B cell (primary cell): ENCODE measurements at regions not wholly inside any gene's neighbourhood (a gene's known extent, or its start where the extent isn't known, plus 50 kb on each side); places are given as distances from the start of the nearest gene placed in this dataset.

Experiments
- ATAC-seq: fragments of 200-7000 bp; cut with Tn5 transposase; one replicate; pipeline ENCODE4 v1.10.0; 2021; ENCODE audit warnings: low read depth, mild to moderate bottlenecking, moderate number of reproducible peaks, moderate library complexity
- CTCF ChIA-PET: fragments of 350-600 bp; sonication (Branson Sonifier 250); formaldehyde crosslinking; loops from one replicate; lab custom pipeline; 2021; ENCODE audit warnings: antibody characterized with exemption, inconsistent platforms; lab: Charles Lee
- POLR2A ChIA-PET: fragments of 350-600 bp; sonication (Branson Sonifier 250); formaldehyde crosslinking; loops from one replicate; lab custom pipeline; 2021; ENCODE audit warnings: antibody characterized with exemption; lab: Charles Lee
- DNase-seq: peaks from one replicate; pipeline ENCODE4 v3.0.0; 2013
- H2AFZ ChIP-seq: 2 replicates; pipeline ENCODE4 v1.6.1; 2012; ENCODE audit warnings: mild to moderate bottlenecking, low read depth, low read length; ENCODE audit not compliant: insufficient read depth, poor library complexity, severe bottlenecking
- H3K27ac ChIP-seq, 2 donors: 1 replicate in 1 of 2; 2 replicates in 1 of 2; pipeline ENCODE4 v1.5.1; 2012 to 2013; ENCODE audit warnings: low read length in 2 of 2, mild to moderate bottlenecking in 2 of 2, moderate library complexity in 1 of 2
- H3K27me3 ChIP-seq, 4 experiments: fragments of 200-600 bp in 1 of 4; sonication (generic) in 1 of 4; replicated peaks in 1 of 4; 1 replicate in 2 of 4; 2 replicates in 2 of 4; pipeline versions ENCODE4 v1.6.1 to v1.7.0; 2013 to 2016; ENCODE audit warnings: low read length in 3 of 4, mild to moderate bottlenecking in 2 of 4, mixed read lengths in 1 of 4, moderate library complexity in 1 of 4; ENCODE audit not compliant: insufficient read depth in 4 of 4, control insufficient read depth in 3 of 4; ENCODE audit errors: control extremely low read depth in 1 of 4
- H3K36me3 ChIP-seq, 2 experiments: replicated peaks in 1 of 2; 1 replicate in 1 of 2; 2 replicates in 1 of 2; pipeline versions ENCODE4 v1.6.1 to v1.7.1; 2013; ENCODE audit warnings: low read length in 1 of 2; ENCODE audit not compliant: insufficient read depth in 2 of 2, control insufficient read depth in 1 of 2; ENCODE audit errors: control extremely low read depth in 1 of 2, extremely low read depth in 1 of 2
- H3K4me1 ChIP-seq, 2 donors: fragments of 200-600 bp in 1 of 2; sonication (generic) in 1 of 2; 1 replicate in 1 of 2; 2 replicates in 1 of 2; pipeline versions ENCODE4 v1.5.1 to v1.6.1; 2013 to 2017; ENCODE audit warnings: low read length in 2 of 2; ENCODE audit not compliant: control insufficient read depth in 2 of 2, insufficient read depth in 2 of 2
- H3K4me2 ChIP-seq: replicated peaks from 2 replicates; pipeline ENCODE3; 2012; ENCODE audit warnings: mild to moderate bottlenecking, low read depth, low read length; ENCODE audit not compliant: poor library complexity, severe bottlenecking
- H3K4me3 ChIP-seq, 5 experiments: fragments of 200-600 bp in 1 of 5; sonication (generic) in 1 of 5; 1 replicate in 3 of 5; 2 replicates in 2 of 5; pipeline versions ENCODE4 v1.5.1 to v1.7.0; 2011 to 2016; ENCODE audit warnings: low read length in 4 of 5, mild to moderate bottlenecking in 4 of 5, low read depth in 2 of 5, control low read depth in 1 of 5, moderate library complexity in 1 of 5; ENCODE audit not compliant: insufficient read depth in 1 of 5; ENCODE audit errors: control extremely low read depth in 1 of 5, extremely low read depth in 1 of 5
- H3K79me2 ChIP-seq: fragments of 200-600 bp; sonication (generic); one replicate; pipeline ENCODE4 v1.6.0; 2016; ENCODE audit warnings: low read length; ENCODE audit not compliant: control insufficient read depth, insufficient read depth
- H3K9ac ChIP-seq: fragments of 200-600 bp; sonication (generic); 2 replicates; pipeline ENCODE4 v1.6.1; 2017; ENCODE audit warnings: mild to moderate bottlenecking, low read length, moderate library complexity
- H3K9me3 ChIP-seq, 3 donors: one replicate each; pipeline versions ENCODE4 v1.6.1 to v1.7.1; 2013; ENCODE audit warnings: low read length in 2 of 3; ENCODE audit not compliant: control insufficient read depth in 2 of 3, insufficient read depth in 1 of 3; ENCODE audit errors: control extremely low read depth in 1 of 3
- H4K20me1 ChIP-seq: 2 replicates; pipeline ENCODE4 v1.6.0; 2012; ENCODE audit warnings: mild to moderate bottlenecking, low read length; ENCODE audit not compliant: insufficient read depth, control insufficient read depth, poor library complexity, severe bottlenecking
- H3K27ac Mint-ChIP-seq: one replicate; pipeline ENCODE4 v1.8.0; 2021; ENCODE audit warnings: mixed read lengths
- H3K27me3 Mint-ChIP-seq: one replicate; pipeline ENCODE4 v1.8.0; 2021; ENCODE audit warnings: mixed read lengths
- H3K4me1 Mint-ChIP-seq: one replicate; pipeline ENCODE4 v1.8.0; 2021; ENCODE audit warnings: mixed read lengths
- H3K4me3 Mint-ChIP-seq: one replicate; pipeline ENCODE4 v1.8.0; 2021; ENCODE audit warnings: mixed read lengths
- H3K9me3 Mint-ChIP-seq: one replicate; pipeline ENCODE4 v1.8.0; 2022; ENCODE audit warnings: mixed read lengths; ENCODE audit not compliant: insufficient read depth
- CTCF ChIP-seq: fragments of 200-600 bp; IDR thresholded peaks from one replicate; pipeline ENCODE4 v1.8.0; 2022; ENCODE audit warnings: antibody characterized with exemption, mild to moderate bottlenecking
- EZH2 ChIP-seq: IDR thresholded peaks from 2 replicates; pipeline ENCODE4 v1.6.1; 2012; ENCODE audit warnings: borderline replicate concordance, low read depth, mild to moderate bottlenecking, moderate library complexity, low read length; ENCODE audit not compliant: insufficient read depth, poor library complexity, severe bottlenecking
- WGBS: methylation state at CpG from one replicate; pipeline ENCODE4 v1.1.5; 2013; ENCODE audit warnings: missing lambda C conversion rate; ENCODE audit not compliant: insufficient coverage; 5-methylcytosine and 5-hydroxymethylcytosine counted together
- intact Hi-C: fragments of 100-400 bp; cut with micrococcal nuclease; formaldehyde crosslinking; loops from one replicate; pipeline ENCODE4 v1.10.0; 2022

DNA sequence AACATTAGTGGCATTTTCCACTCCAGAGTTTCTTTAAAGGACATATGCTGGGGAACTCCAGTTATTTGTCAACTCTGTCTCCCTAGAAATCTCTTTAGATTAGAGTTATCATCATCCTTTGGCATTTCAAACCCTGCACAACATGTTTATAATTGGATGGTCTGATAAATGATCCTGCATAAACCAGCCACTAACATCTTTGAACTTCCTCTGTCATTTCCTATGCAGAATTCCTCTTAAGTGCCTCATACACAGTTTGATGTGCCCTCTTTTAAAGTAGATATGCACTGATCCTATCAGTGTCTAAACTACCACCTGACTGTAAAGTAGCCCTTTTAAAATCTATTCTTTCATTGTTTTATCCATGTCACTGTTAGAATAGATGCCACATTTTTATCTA, 306.3 kb upstream of the IRAK1BP1 start:
- CTCF ChIA-PET: no interaction called here
- Histone ChIP-seq H3K36me3 (no peaks in the 10 kb centered on the region), H4K20me1 (no peaks in the 10 kb centered on the region), H3K4me2 (no peak overlapping the region), H3K27me3 (no peaks in the 10 kb centered on the region), H3K9ac (no peak overlapping the region), H3K4me3 (no peak overlapping the region), H3K4me1 (no peaks in the 10 kb centered on the region), H3K79me2 (no peaks in the 10 kb centered on the region), H3K27ac (no peak overlapping the region), H2AFZ (no peak overlapping the region), H3K9me3 (peaks cover 0 to 5% (median 0%) of the 10 kb centered on the region in 3 donors)
- intact Hi-C loops: no loop called here
- POLR2A ChIA-PET: no interaction called here
- Mint-ChIP-seq H3K27ac (no peak overlapping the region), H3K27me3 (no peaks in the 10 kb centered on the region), H3K9me3 (peaks cover 10% of the 10 kb centered on the region), H3K4me1 (no peaks in the 10 kb centered on the region), H3K4me3 (no peak overlapping the region)
- ATAC-seq (no peak), DNase-seq (no peak)
- TF ChIP-seq CTCF: no peak
- TF ChIP-seq EZH2: no peak

- Mint-ChIP-seq H3K4me1 (no peaks in the 10 kb centered on the region), H3K27ac (no peak overlapping the region), H3K4me3 (no peak overlapping the region), H3K27me3 (no peaks in the 10 kb centered on the region), H3K9me3 (peaks cover 11% of the 10 kb centered on the region)
- no peaks in the 10 kb centered on the region for H3K27me3 ChIP-seq
- no peak overlapping the region for H3K27ac ChIP-seq
- no peak for TF ChIP-seq EZH2
- no peak for TF ChIP-seq CTCF
- H4K20me1 ChIP-seq: no peaks in the 10 kb centered on the region
- no CpG with 5 or more reads among the region's 2 CpGs for WGBS
- ChIA-PET POLR2A (no interaction called here), CTCF (no interaction called here)
- no peak overlapping the region for H3K9ac ChIP-seq
- no peaks in the 10 kb centered on the region for H3K79me2 ChIP-seq
- no peak overlapping the region for H3K4me3 ChIP-seq
- H3K4me1 ChIP-seq: no peaks in the 10 kb centered on the region
- intact Hi-C loops: no loop called here
- no peak overlapping the region for H2AFZ ChIP-seq
- H3K9me3 ChIP-seq: peaks cover 0 to 10% (median 0%) of the 10 kb centered on the region in 3 donors
- H3K36me3 ChIP-seq: no peaks in the 10 kb centered on the region
- DNase-seq (no peak), ATAC-seq (no peak)
- no peak overlapping the region for H3K4me2 ChIP-seq
These were observed 301.4 kb upstream of the IRAK1BP1 start for GRCh38 chr6:78565997-78566396.
